ENCODE measurements at regions not wholly inside any gene's neighbourhood (a gene's known extent, or its start where the extent isn't known, plus 50 kb on each side); places are given as distances from the start of the nearest gene placed in this dataset.

DNA sequence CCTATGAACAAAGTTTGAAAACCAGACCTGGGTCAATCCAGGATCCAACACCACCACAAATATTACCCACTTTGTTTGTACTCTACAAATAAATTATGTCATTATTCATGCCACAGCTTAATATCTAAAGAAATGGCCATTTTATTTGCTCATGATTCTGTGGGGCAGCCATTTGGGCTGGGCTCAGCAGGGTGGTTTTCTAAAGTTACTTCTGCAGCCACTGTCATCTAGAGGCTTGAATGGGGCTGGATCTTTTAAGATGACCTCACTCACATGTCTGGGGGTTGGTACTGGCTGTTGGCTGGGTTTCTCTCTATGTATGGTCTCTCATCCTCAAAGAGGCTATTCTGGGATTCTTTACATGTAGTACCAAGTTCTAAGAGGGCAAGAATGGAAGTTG is 96.2 kb downstream of the VCPKMT start:
- intact Hi-C loops (cut with DNase I), result no loop called here
- peaks cover 20% of the 10 kb centered on the region for H3K4me1 ChIP-seq

DNA sequence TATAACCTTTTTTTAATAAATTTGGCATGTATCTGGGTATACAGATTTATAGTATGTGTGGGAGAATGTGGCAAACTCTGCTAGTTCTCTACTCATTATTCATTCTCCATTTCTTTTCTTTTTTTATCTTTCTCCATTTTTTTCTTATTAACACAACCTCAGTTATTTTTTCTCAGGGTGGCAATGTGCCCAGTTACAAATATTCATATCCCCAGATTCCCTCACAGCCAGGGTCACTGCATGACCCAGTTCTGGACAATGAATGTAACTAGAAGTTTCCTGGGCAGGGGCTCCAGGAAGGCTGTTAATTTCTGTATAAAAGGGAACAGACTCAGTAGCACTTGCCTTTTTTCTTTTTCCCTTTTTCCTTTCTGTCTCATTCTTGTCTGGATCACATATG is 95.6 kb downstream of the VCPKMT start:
- Histone ChIP-seq H3K27me3 (no peaks in the 10 kb centered on the region), H3K27ac (no peak overlapping the region), H3K9me3 (no peaks in the 10 kb centered on the region), H3K4me3 (no peak overlapping the region), H3K36me3 (replicated peaks in 1 of 2; ENCODE audit: insufficient read depth in 1 of 2, low read depth in 2 of 2) (no peaks in the 10 kb centered on the region), H3K4me1 (peaks cover 20% of the 10 kb centered on the region)
- ATAC-seq (no peak), DNase-seq (no peak)
- no peak for TF ChIP-seq POLR2A (IDR thresholded peaks at IDR 0.05)
- TF ChIP-seq, protein P1, sequence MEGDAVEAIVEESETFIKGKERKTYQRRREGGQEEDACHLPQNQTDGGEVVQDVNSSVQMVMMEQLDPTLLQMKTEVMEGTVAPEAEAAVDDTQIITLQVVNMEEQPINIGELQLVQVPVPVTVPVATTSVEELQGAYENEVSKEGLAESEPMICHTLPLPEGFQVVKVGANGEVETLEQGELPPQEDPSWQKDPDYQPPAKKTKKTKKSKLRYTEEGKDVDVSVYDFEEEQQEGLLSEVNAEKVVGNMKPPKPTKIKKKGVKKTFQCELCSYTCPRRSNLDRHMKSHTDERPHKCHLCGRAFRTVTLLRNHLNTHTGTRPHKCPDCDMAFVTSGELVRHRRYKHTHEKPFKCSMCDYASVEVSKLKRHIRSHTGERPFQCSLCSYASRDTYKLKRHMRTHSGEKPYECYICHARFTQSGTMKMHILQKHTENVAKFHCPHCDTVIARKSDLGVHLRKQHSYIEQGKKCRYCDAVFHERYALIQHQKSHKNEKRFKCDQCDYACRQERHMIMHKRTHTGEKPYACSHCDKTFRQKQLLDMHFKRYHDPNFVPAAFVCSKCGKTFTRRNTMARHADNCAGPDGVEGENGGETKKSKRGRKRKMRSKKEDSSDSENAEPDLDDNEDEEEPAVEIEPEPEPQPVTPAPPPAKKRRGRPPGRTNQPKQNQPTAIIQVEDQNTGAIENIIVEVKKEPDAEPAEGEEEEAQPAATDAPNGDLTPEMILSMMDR (IDR thresholded peaks at IDR 0.05), result no peak
- intact Hi-C loops (cut with DNase I), result no loop called here

More for the DNA sequence above, 96.2 kb downstream of the VCPKMT start:
- ATAC-seq (no peak), DNase-seq (no peak)
- H3K27me3 ChIP-seq, result no peaks in the 10 kb centered on the region
- H3K4me3 ChIP-seq, result no peak overlapping the region
- H3K9me3 ChIP-seq, result no peaks in the 10 kb centered on the region
- no peak overlapping the region for H3K27ac ChIP-seq
- no peaks in the 10 kb centered on the region for H3K36me3 ChIP-seq (replicated peaks in 1 of 2; ENCODE audit: insufficient read depth in 1 of 2, low read depth in 2 of 2)
- TF ChIP-seq, protein P1 (IDR thresholded peaks at IDR 0.05), result no peak
- no peak for TF ChIP-seq POLR2A (IDR thresholded peaks at IDR 0.05)

DNA sequence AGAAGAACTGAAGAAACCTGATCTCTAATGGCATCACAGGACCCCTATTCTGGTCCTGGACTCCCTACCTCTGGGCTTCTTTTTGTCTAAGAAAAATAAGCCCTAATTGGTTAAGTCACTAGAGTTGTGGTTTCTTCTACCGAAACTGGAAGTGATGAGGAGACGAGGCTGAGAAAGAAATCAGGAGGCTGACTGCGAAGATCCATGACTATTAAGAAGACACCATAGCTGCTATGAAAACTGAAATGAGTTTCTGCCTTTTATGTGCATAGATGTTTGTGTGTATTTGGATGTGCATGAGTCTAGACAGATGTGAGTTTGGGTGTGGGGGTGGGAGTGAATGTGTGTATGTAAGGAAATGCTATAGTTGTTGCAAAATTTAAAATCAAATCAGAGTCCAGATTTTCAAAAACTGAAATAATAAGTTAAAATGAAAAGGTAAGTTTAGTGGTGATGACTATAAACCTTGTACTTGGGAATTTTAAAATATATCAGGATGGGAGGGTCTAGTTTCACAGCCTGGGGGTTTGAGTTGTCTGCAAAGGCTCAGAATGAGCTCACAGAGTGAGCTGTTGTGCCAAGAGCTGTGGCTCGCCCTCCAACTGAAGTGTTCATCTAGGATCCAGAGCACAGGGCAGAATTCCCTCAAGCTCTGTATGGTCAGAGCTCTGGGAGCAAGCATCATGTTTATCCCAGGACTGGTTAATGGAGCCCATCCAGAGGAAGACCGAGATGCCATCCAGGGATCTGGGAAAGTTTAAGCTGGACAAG is 94.9 kb downstream of the VCPKMT start:
- intact Hi-C loops (cut with DNase I), result no loop called here

DNA sequence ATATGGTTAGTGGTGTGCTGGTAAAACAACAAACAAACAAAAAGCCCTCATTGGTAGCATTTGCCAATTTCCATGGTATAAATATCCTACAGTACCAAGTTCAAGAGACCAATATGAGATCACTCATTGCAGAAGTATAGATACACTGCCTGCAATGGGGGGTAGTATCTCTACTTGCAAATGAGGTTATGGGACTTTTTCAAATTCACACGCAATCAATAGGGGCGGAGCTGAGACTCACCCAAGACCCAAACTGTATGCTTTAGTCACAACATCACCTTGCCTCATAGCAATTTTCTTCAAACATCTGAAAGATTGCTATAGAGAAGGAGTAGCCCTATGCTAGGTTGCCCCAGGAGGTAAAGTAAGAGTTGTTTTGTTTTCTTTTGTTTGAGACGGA is 93.7 kb downstream of the VCPKMT start:
- Histone ChIP-seq H3K4me3 (no peak overlapping the region), H3K27me3 (no peaks in the 10 kb centered on the region), H3K27ac (no peak overlapping the region), H3K9me3 (no peaks in the 10 kb centered on the region), H3K36me3 (replicated peaks in 1 of 2; ENCODE audit: insufficient read depth in 1 of 2, low read depth in 2 of 2) (no peaks in the 10 kb centered on the region), H3K4me1 (peaks cover 19% of the 10 kb centered on the region)
- intact Hi-C loops (cut with DNase I), result no loop called here
- WGBS, 2 donors, result 93 to 95% methylated on average over 3 of the region's 3 CpGs
- DNase-seq (no peak), ATAC-seq (no peak)
- TF ChIP-seq, protein P1 (IDR thresholded peaks at IDR 0.05), result no peak
- TF ChIP-seq POLR2A (IDR thresholded peaks at IDR 0.05), result no peak

More for the DNA sequence above, 94.9 kb downstream of the VCPKMT start:
- no peaks in the 10 kb centered on the region for H3K36me3 ChIP-seq (replicated peaks in 1 of 2; ENCODE audit: insufficient read depth in 1 of 2, low read depth in 2 of 2)
- no peak overlapping the region for H3K27ac ChIP-seq
- no peaks in the 10 kb centered on the region for H3K27me3 ChIP-seq
- WGBS, 2 donors, result 79 to 87% methylated on average over 5 of the region's 5 CpGs
- TF ChIP-seq, protein P1 (IDR thresholded peaks at IDR 0.05), result no peak
- no peak for TF ChIP-seq POLR2A (IDR thresholded peaks at IDR 0.05)
- peaks cover 20% of the 10 kb centered on the region for H3K4me1 ChIP-seq
- H3K9me3 ChIP-seq, result no peaks in the 10 kb centered on the region
- no peak overlapping the region for H3K4me3 ChIP-seq
- DNase-seq (no peak), ATAC-seq (no peak)

Data from body of pancreas (tissue), 4 donors.